Suprapubic skin (tissue), 4 donors: ENCODE measurements at regions not wholly inside any gene's neighbourhood (a gene's known extent, or its start where the extent isn't known, plus 50 kb on each side); places are given as distances from the start of the nearest gene placed in this dataset.

ENCODE experiments used
- DNase-seq, 2 donors: peaks; one replicate each; pipeline ENCODE4 v3.0.0-alpha.2; 2019; ENCODE audit warnings: low spot score in 2 of 2
- H3K27ac ChIP-seq: fragments of 200-600 bp; sonication (generic); one replicate; pipeline ENCODE4 v1.5.1; 2019
- H3K27me3 ChIP-seq: fragments of 200-600 bp; sonication (generic); one replicate; pipeline ENCODE4 v1.5.1; 2019
- H3K36me3 ChIP-seq: fragments of 200-600 bp; sonication (generic); one replicate; pipeline ENCODE4 v1.5.1; 2019
- H3K4me1 ChIP-seq: fragments of 200-600 bp; sonication (generic); one replicate; pipeline ENCODE4 v1.5.1; 2019
- H3K4me3 ChIP-seq: fragments of 200-600 bp; sonication (generic); one replicate; pipeline ENCODE4 v1.5.1; 2019; ENCODE audit warnings: mild to moderate bottlenecking
- H3K9me3 ChIP-seq: fragments of 200-600 bp; sonication (generic); one replicate; pipeline ENCODE4 v1.5.1; 2019
- EP300 ChIP-seq: sonication (generic); formaldehyde crosslinking; IDR thresholded peaks from one replicate; pipeline ENCODE4 v1.6.1; 2017; ENCODE audit warnings: antibody characterized with exemption
- POLR2A ChIP-seq, 2 donors: fragments of 450-650 bp; IDR thresholded peaks; one replicate each; pipeline ENCODE4 v1.6.1; 2017; ENCODE audit warnings: antibody characterized with exemption in 2 of 2, mild to moderate bottlenecking in 2 of 2, moderate library complexity in 2 of 2
- POLR2AphosphoS5 ChIP-seq, 3 donors: sonication (generic); formaldehyde crosslinking; IDR thresholded peaks; one replicate each; pipeline ENCODE4 v1.6.1; 2017; ENCODE audit warnings: antibody characterized with exemption in 3 of 3
- WGBS: methylation state at CpG from one replicate; pipeline ENCODE4 v1.1.5; 2018; 5-methylcytosine and 5-hydroxymethylcytosine counted together
- TF ChIP-seq, protein P1 (sequence below), 2 donors: fragments of 200-600 bp in 1 of 2; fragments of 450-650 bp in 1 of 2; sonication (generic) in 1 of 2; IDR thresholded peaks; one replicate each; pipeline ENCODE4 v1.5.1; 2016 to 2019; ENCODE audit warnings: antibody characterized with exemption in 2 of 2, mild to moderate bottlenecking in 1 of 2, moderate library complexity in 1 of 2

DNA sequence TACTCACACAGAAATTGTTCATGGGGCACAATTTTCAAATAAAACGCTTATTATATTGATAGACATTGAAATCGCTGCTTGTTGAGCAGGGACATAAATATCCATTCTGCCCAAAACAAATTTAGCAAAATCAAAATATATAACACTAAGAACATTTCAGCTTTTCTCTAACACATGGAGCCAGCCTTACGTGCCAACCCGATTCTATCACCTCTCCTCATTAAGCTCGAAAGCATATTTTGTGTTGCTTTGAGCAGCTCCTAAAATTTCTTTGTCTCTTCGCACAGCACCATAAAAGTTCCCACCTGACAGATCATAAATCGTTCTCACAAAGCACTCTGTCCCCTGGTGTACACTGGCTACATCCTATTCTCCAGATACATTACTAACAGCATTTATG lies 1034.4 kb upstream of the KLHL29 start:
- DNase-seq: no peak
- Histone ChIP-seq H3K4me1 (no peaks in the 10 kb centered on the region), H3K27ac (no peak overlapping the region), H3K9me3 (no peaks in the 10 kb centered on the region), H3K4me3 (no peak overlapping the region), H3K27me3 (no peaks in the 10 kb centered on the region), H3K36me3 (no peaks in the 10 kb centered on the region)
- TF ChIP-seq EP300 (no peak), POLR2AphosphoS5 (IDR thresholded peaks at IDR 0.05) (no peak), POLR2A (IDR thresholded peaks at IDR 0.05) (no peak)
- TF ChIP-seq, protein P1, sequence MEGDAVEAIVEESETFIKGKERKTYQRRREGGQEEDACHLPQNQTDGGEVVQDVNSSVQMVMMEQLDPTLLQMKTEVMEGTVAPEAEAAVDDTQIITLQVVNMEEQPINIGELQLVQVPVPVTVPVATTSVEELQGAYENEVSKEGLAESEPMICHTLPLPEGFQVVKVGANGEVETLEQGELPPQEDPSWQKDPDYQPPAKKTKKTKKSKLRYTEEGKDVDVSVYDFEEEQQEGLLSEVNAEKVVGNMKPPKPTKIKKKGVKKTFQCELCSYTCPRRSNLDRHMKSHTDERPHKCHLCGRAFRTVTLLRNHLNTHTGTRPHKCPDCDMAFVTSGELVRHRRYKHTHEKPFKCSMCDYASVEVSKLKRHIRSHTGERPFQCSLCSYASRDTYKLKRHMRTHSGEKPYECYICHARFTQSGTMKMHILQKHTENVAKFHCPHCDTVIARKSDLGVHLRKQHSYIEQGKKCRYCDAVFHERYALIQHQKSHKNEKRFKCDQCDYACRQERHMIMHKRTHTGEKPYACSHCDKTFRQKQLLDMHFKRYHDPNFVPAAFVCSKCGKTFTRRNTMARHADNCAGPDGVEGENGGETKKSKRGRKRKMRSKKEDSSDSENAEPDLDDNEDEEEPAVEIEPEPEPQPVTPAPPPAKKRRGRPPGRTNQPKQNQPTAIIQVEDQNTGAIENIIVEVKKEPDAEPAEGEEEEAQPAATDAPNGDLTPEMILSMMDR (IDR thresholded peaks at IDR 0.05): no peak
- WGBS: 90% methylated on average over 7 of the region's 7 CpGs

DNA sequence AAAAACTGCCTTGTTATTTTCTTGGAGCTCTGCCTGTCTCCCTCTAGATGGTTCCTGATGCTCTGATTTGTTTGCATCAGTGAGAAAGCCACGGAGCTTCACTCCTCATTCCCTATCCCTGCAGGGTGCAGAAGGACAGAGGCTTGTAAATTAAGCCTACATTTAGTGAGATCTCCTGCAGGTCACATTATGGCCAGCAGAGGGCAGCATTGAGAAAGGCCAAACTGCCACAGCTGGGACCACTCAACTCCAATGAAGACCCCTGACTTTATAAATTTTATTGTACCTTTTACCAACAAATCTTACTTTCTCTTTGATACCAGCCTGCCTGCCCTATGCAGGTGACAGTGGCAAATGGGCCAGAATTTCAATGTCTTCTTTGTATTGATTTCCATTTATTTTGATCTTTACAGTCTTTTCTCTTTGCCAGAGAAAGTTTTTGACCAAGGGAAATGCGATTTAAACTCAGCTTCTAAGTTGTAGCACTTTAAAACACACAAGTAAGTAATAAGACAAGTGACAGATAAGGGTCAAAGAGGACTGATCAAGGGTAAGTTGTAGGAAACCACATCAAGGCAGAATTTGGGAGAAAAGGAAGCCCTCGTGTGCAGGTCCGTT lies 1029.1 kb upstream of the KLHL29 start:
- Histone ChIP-seq H3K27ac (no peak overlapping the region), H3K27me3 (no peaks in the 10 kb centered on the region), H3K9me3 (no peaks in the 10 kb centered on the region), H3K4me3 (no peak overlapping the region), H3K4me1 (no peaks in the 10 kb centered on the region), H3K36me3 (no peaks in the 10 kb centered on the region)
- TF ChIP-seq, protein P1 (IDR thresholded peaks at IDR 0.05): peak; percentile 38 to 84
- no peak for TF ChIP-seq POLR2AphosphoS5 (IDR thresholded peaks at IDR 0.05)
- peak; percentile 69 to 82 for DNase-seq
- 50% methylated on average over 4 of the region's 4 CpGs for WGBS

DNA sequence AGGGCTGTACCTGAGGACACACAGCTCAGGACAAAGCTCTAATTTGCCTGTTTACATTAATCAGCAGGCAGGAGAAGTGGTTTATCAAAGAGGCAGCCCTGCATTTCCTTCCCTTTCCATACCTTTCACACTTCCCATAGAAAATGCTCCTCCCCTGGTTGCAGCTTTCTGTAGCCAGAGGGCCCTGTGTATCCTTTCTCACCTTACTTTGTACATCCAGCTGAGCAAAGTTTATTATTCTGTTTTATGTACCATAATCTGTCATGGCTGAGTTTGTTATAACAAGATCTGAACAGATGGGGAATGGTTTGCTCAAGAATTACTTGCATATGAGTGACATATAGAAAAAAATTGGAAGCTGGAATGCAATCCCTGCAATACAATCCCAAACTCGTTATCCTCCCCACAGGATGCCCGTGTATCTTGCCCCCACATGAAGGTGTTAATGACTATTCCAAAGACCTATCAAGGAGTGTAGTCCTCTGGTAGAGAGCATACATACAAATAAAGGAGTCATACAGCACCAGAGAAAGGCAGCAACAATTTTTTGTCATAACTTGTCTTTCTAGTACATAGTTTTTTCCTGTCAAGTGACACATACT lies 1025.8 kb upstream of the KLHL29 start:
- Histone ChIP-seq H3K4me3 (no peak overlapping the region), H3K9me3 (no peaks in the 10 kb centered on the region), H3K27ac (no peak overlapping the region), H3K4me1 (no peaks in the 10 kb centered on the region), H3K36me3 (no peaks in the 10 kb centered on the region), H3K27me3 (no peaks in the 10 kb centered on the region)
- 29% methylated on average over 2 of the region's 2 CpGs for WGBS
- TF ChIP-seq POLR2A (IDR thresholded peaks at IDR 0.05): no peak
- TF ChIP-seq EP300: no peak
- TF ChIP-seq, protein P1 (IDR thresholded peaks at IDR 0.05): no peak
- TF ChIP-seq POLR2AphosphoS5 (IDR thresholded peaks at IDR 0.05): no peak
- no peak for DNase-seq

DNA sequence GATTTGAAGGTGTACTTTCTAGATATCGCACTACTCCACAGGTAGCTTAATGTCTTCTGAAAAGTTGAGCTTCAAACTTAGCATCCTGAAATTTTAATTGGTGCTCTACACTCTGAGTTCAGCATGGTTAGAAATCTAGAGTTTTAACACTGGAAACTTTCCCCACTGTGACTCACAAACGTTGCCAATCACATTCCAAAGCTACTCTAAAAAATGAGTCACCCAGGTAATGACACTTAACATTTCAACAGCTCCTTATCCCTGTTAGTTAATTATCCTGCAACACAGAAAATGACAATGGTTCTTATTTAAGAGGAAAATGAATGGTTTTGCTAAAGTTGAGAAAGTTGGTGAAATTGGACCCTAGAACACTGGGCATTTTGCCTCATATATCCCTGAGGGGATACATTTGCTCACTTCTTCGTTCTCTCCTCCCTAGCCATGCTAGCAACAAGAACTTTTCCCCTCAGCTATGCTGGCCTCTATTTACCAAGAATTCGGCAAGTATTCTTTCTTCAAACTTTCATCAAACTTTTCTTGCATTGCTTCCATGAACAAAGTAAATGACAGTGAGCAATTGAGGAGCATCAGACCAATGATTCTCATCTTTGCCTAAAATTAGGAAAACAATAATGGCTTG lies 1024.1 kb upstream of the KLHL29 start:
- TF ChIP-seq EP300: no peak
- TF ChIP-seq, protein P1 (IDR thresholded peaks at IDR 0.05): no peak
- no peak for TF ChIP-seq POLR2A (IDR thresholded peaks at IDR 0.05)
- no peak for TF ChIP-seq POLR2AphosphoS5 (IDR thresholded peaks at IDR 0.05)
- no peak for DNase-seq
- no peak overlapping the region for H3K4me3 ChIP-seq
- no peaks in the 10 kb centered on the region for H3K4me1 ChIP-seq
- no peaks in the 10 kb centered on the region for H3K27me3 ChIP-seq
- H3K27ac ChIP-seq: no peak overlapping the region
- H3K36me3 ChIP-seq: no peaks in the 10 kb centered on the region
- WGBS: 53% methylated on average over 4 of the region's 4 CpGs
- no peaks in the 10 kb centered on the region for H3K9me3 ChIP-seq

DNA sequence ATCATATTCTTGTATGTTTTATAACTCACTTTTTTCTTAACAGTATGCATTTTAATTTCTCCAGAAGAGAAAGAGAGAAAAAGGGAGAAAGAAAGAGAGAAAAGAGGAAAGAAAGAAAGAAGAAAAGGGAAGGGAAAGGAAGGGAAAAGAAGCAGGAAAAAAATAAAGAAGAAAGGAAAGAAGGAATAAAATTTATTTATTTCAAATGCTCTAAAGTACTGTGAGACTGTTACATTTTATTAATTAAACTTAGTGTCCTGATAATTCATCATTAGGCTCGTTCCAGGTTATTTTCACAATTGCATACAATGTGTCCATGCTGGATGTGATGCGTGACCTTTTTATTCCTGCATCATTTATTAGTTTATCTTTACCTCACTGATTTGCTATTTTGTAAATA lies 1023.4 kb upstream of the KLHL29 start:
- TF ChIP-seq, protein P1 (IDR thresholded peaks at IDR 0.05): no peak
- no peak for TF ChIP-seq POLR2A (IDR thresholded peaks at IDR 0.05)
- no peak for TF ChIP-seq POLR2AphosphoS5 (IDR thresholded peaks at IDR 0.05)
- TF ChIP-seq EP300: no peak
- Histone ChIP-seq H3K9me3 (no peaks in the 10 kb centered on the region), H3K36me3 (no peaks in the 10 kb centered on the region), H3K27me3 (no peaks in the 10 kb centered on the region), H3K27ac (no peak overlapping the region), H3K4me1 (no peaks in the 10 kb centered on the region), H3K4me3 (no peak overlapping the region)
- no peak for DNase-seq
- WGBS: 91% methylated on average over 2 of the region's 2 CpGs
